ENCODE measurements at regions not wholly inside any gene's neighbourhood (a gene's known extent, or its start where the extent isn't known, plus 50 kb on each side); places are given as distances from the start of the nearest gene placed in this dataset.
"Not testable (repeated sequence)": the region's sequence is repeated elsewhere in the genome, so short reads cannot be mapped to it uniquely, and the experiment has no call there.

DNA sequence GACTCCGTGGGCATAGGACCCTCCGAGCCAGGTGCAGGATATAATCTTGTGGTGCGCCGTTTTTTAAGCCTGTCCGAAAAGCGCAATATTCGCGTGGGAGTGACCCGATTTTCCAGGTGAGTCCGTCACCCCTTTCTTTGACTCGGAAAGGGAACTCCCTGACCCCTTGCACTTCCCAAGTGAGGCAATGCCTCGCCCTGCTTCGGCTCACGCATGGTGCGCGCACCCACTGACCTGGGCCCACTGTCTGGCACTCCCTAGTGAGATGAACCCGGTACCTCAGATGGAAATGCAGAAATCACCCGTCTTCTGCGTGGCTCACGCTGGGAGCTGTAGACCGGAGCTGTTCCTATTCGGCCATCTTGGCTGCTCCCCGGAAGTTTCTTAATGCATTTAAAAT, 99.5 kb upstream of the EOMES start:
- H3K9ac ChIP-seq (ENCODE audit: low read depth, low read length, poor library complexity); H3K27me3 ChIP-seq (ENCODE audit: control insufficient read depth in 3 of 3, insufficient read depth in 3 of 3, low read depth in 1 of 3, low read length in 3 of 3); H2AFZ ChIP-seq (ENCODE audit: low read length); H3K79me1 ChIP-seq (ENCODE audit: low read depth, low read length); H3K4ac ChIP-seq (ENCODE audit: low read length); DNase-seq (ENCODE audit: low spot score); H3K4me3 ChIP-seq (ENCODE audit: low read length in 2 of 2); H3K4me1 ChIP-seq (ENCODE audit: control insufficient read depth in 2 of 2, insufficient read depth in 1 of 2, low read depth in 1 of 2, low read length in 2 of 2); H4K91ac ChIP-seq (ENCODE audit: low read depth, low read length, poor library complexity); H3K14ac ChIP-seq (ENCODE audit: low read length); H2BK15ac ChIP-seq (ENCODE audit: low read length); H2BK12ac ChIP-seq (ENCODE audit: low read length); H3K9me3 ChIP-seq (replicated peaks in 1 of 2; ENCODE audit: control insufficient read depth in 2 of 2, insufficient read depth in 1 of 2, low read depth in 1 of 2, low read length in 2 of 2); H3K23ac ChIP-seq (ENCODE audit: low read depth, low read length, poor library complexity); H2AK5ac ChIP-seq (ENCODE audit: low read depth, low read length); H3K18ac ChIP-seq (ENCODE audit: low read length); H3K27ac ChIP-seq (replicated peaks; ENCODE audit: low read length); H2BK5ac ChIP-seq (ENCODE audit: low read length); H2BK120ac ChIP-seq (ENCODE audit: low read depth, low read length); H3K4me2 ChIP-seq (ENCODE audit: insufficient read depth, low read length, poor library complexity, severe bottlenecking); H4K8ac ChIP-seq (ENCODE audit: low read depth, low read length); H3K36me3 ChIP-seq (replicated peaks in 1 of 2; ENCODE audit: control insufficient read depth in 2 of 2, insufficient read depth in 2 of 2, low read length in 2 of 2): not testable (repeated sequence)
- no CpG with 5 or more reads among the region's 23 CpGs for WGBS, 2 donors (ENCODE audit: extremely low coverage in 2 of 2, insufficient read length in 2 of 2, insufficient replicate concordance in 1 of 2)

DNA sequence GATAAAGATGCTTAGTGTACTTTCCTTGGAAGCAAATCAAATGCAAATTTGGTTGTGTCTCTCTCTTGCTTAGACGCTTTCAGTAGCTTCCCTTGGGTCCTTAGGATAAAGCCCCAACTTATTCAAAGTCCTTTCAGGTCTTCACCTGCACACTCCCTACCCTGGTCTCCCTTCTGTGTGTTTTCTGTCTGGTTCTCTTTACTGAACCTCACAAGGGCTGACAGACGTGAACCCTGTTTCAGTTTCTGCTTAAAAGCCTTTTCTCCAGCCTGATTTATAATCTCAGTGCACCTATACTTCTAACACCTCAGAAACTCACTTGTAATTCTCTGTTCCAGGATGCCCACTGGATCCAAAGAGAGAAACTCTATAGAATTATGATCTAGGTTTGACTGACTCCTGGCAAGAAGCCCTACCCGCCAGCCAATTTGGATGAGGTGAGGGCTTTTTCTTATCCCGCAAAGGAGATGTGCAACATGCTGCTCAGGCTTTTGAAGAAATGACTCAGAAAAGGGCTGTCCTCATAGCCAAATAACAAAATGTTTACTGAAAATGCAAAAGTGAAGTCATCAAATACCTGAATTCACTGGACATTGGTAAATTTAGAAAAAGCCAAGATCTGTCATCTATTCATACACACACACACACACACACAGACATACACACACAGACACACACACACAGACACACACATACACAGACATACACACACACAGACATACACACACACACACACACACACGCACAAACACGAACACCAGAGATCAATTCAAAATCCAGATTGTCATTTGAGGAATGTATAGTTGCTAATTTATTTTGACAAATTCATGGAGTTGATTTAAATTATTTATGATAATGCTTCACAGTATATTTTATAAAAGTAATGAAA, 102.4 kb upstream of the EOMES start:
- Histone ChIP-seq H3K23ac (ENCODE audit: low read depth, low read length, poor library complexity) (no peak overlapping the region), H2BK5ac (ENCODE audit: low read length) (no peak overlapping the region), H3K9me3 (replicated peaks in 1 of 2; ENCODE audit: control insufficient read depth in 2 of 2, insufficient read depth in 1 of 2, low read depth in 1 of 2, low read length in 2 of 2) (no peaks in the 10 kb centered on the region), H3K4ac (ENCODE audit: low read length) (no peak overlapping the region), H3K27ac (replicated peaks; ENCODE audit: low read length) (no peak overlapping the region), H3K4me2 (ENCODE audit: insufficient read depth, low read length, poor library complexity, severe bottlenecking) (no peak overlapping the region), H3K4me3 (ENCODE audit: low read length in 2 of 2) (no peak overlapping the region), H3K79me1 (ENCODE audit: low read depth, low read length) (no peaks in the 10 kb centered on the region), H3K4me1 (ENCODE audit: control insufficient read depth in 2 of 2, insufficient read depth in 1 of 2, low read depth in 1 of 2, low read length in 2 of 2) (no peaks in the 10 kb centered on the region), H2AK5ac (ENCODE audit: low read depth, low read length) (no peak overlapping the region), H3K9ac (ENCODE audit: low read depth, low read length, poor library complexity) (no peak overlapping the region), H3K18ac (ENCODE audit: low read length) (no peak overlapping the region), H4K91ac (ENCODE audit: low read depth, low read length, poor library complexity) (no peak overlapping the region), H2BK15ac (ENCODE audit: low read length) (no peak overlapping the region), H3K36me3 (replicated peaks in 1 of 2; ENCODE audit: control insufficient read depth in 2 of 2, insufficient read depth in 2 of 2, low read length in 2 of 2) (no peaks in the 10 kb centered on the region), H4K8ac (ENCODE audit: low read depth, low read length) (no peak overlapping the region), H2BK12ac (ENCODE audit: low read length) (no peak overlapping the region), H2BK120ac (ENCODE audit: low read depth, low read length) (no peak overlapping the region), H3K27me3 (ENCODE audit: control insufficient read depth in 3 of 3, insufficient read depth in 3 of 3, low read depth in 1 of 3, low read length in 3 of 3) (no peaks in the 10 kb centered on the region), H2AFZ (ENCODE audit: low read length) (no peak overlapping the region), H3K14ac (ENCODE audit: low read length) (no peak overlapping the region)
- no peak for DNase-seq (ENCODE audit: low spot score)
- no CpG with 5 or more reads among the region's 6 CpGs for WGBS, 2 donors (ENCODE audit: extremely low coverage in 2 of 2, insufficient read length in 2 of 2, insufficient replicate concordance in 1 of 2)

DNA sequence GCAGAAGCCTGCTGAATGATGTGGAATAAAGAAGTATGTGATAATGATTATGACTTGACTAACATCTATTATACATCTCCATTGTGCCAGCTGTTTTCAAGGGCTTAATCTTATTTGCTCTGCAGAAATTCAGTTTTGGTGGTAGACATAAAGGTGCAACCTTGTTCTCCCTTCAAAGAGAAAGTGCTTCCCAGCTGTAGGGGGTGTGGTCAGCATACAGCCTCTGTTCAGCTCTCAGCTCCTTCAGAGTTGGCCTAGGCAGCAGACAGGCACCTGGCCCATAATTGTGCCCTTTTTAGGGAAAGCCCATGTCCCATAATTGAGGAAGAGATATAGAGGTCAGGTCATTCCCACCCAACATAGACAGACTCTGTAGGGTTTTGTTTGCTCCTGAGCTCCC, 104.3 kb upstream of the EOMES start:
- no peak overlapping the region for H2BK15ac ChIP-seq (ENCODE audit: low read length)
- H3K18ac ChIP-seq (ENCODE audit: low read length) = no peak overlapping the region
- no peaks in the 10 kb centered on the region for H3K79me1 ChIP-seq (ENCODE audit: low read depth, low read length)
- H2BK5ac ChIP-seq (ENCODE audit: low read length) = no peak overlapping the region
- H2BK12ac ChIP-seq (ENCODE audit: low read length) = no peak overlapping the region
- no peak overlapping the region for H3K4me3 ChIP-seq (ENCODE audit: low read length in 2 of 2)
- no peak overlapping the region for H4K8ac ChIP-seq (ENCODE audit: low read depth, low read length)
- H3K4me1 ChIP-seq (ENCODE audit: control insufficient read depth in 2 of 2, insufficient read depth in 1 of 2, low read depth in 1 of 2, low read length in 2 of 2) = no peaks in the 10 kb centered on the region
- H3K36me3 ChIP-seq (replicated peaks in 1 of 2; ENCODE audit: control insufficient read depth in 2 of 2, insufficient read depth in 2 of 2, low read length in 2 of 2) = no peaks in the 10 kb centered on the region
- H3K14ac ChIP-seq (ENCODE audit: low read length) = no peak overlapping the region
- H3K9me3 ChIP-seq (replicated peaks in 1 of 2; ENCODE audit: control insufficient read depth in 2 of 2, insufficient read depth in 1 of 2, low read depth in 1 of 2, low read length in 2 of 2) = no peaks in the 10 kb centered on the region
- no peak for DNase-seq (ENCODE audit: low spot score)
- no peak overlapping the region for H3K4ac ChIP-seq (ENCODE audit: low read length)
- no peak overlapping the region for H4K91ac ChIP-seq (ENCODE audit: low read depth, low read length, poor library complexity)
- H3K23ac ChIP-seq (ENCODE audit: low read depth, low read length, poor library complexity) = no peak overlapping the region
- H3K27ac ChIP-seq (replicated peaks; ENCODE audit: low read length) = no peak overlapping the region
- H3K9ac ChIP-seq (ENCODE audit: low read depth, low read length, poor library complexity) = no peak overlapping the region
- no peak overlapping the region for H2AFZ ChIP-seq (ENCODE audit: low read length)
- no peak overlapping the region for H2AK5ac ChIP-seq (ENCODE audit: low read depth, low read length)
- H2BK120ac ChIP-seq (ENCODE audit: low read depth, low read length) = no peak overlapping the region
- H3K27me3 ChIP-seq (ENCODE audit: control insufficient read depth in 3 of 3, insufficient read depth in 3 of 3, low read depth in 1 of 3, low read length in 3 of 3) = no peaks in the 10 kb centered on the region
- no peak overlapping the region for H3K4me2 ChIP-seq (ENCODE audit: insufficient read depth, low read length, poor library complexity, severe bottlenecking)

DNA sequence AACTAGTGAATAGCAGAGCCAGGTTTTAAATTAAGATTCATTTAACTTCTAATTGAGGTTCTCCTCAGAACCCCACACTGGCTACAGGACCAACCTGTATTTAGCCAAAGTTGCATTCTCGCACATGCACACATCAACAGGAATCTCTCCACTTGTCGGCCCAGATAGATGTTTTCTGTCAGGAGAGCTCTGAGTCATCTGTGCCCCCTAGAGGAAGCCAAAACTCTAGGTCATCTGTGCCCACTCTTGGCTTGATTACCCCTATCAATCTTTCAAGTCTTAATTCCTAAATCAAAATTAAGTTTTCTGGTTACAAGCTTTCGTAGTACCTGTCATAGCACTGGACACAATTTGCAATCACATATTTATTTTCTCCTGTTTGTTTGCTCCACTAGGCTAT, 104.9 kb upstream of the EOMES start:
- no peak overlapping the region for H4K8ac ChIP-seq (ENCODE audit: low read depth, low read length)
- no peak overlapping the region for H2AK5ac ChIP-seq (ENCODE audit: low read depth, low read length)
- H2BK15ac ChIP-seq (ENCODE audit: low read length) = no peak overlapping the region
- no peak overlapping the region for H4K91ac ChIP-seq (ENCODE audit: low read depth, low read length, poor library complexity)
- no peaks in the 10 kb centered on the region for H3K79me1 ChIP-seq (ENCODE audit: low read depth, low read length)
- H3K4me3 ChIP-seq (ENCODE audit: low read length in 2 of 2) = no peak overlapping the region
- no peaks in the 10 kb centered on the region for H3K27me3 ChIP-seq (ENCODE audit: control insufficient read depth in 3 of 3, insufficient read depth in 3 of 3, low read depth in 1 of 3, low read length in 3 of 3)
- H3K23ac ChIP-seq (ENCODE audit: low read depth, low read length, poor library complexity) = no peak overlapping the region
- H3K14ac ChIP-seq (ENCODE audit: low read length) = no peak overlapping the region
- DNase-seq (ENCODE audit: low spot score) = no peak
- H2BK5ac ChIP-seq (ENCODE audit: low read length) = no peak overlapping the region
- H2AFZ ChIP-seq (ENCODE audit: low read length) = no peak overlapping the region
- no peak overlapping the region for H2BK120ac ChIP-seq (ENCODE audit: low read depth, low read length)
- WGBS, 2 donors (ENCODE audit: extremely low coverage in 2 of 2, insufficient read length in 2 of 2, insufficient replicate concordance in 1 of 2) = no CpG with 5 or more reads among the region's 3 CpGs
- H3K9me3 ChIP-seq (replicated peaks in 1 of 2; ENCODE audit: control insufficient read depth in 2 of 2, insufficient read depth in 1 of 2, low read depth in 1 of 2, low read length in 2 of 2) = no peaks in the 10 kb centered on the region
- no peaks in the 10 kb centered on the region for H3K4me1 ChIP-seq (ENCODE audit: control insufficient read depth in 2 of 2, insufficient read depth in 1 of 2, low read depth in 1 of 2, low read length in 2 of 2)
- no peak overlapping the region for H3K18ac ChIP-seq (ENCODE audit: low read length)
- H3K4ac ChIP-seq (ENCODE audit: low read length) = no peak overlapping the region
- no peaks in the 10 kb centered on the region for H3K36me3 ChIP-seq (replicated peaks in 1 of 2; ENCODE audit: control insufficient read depth in 2 of 2, insufficient read depth in 2 of 2, low read length in 2 of 2)
- no peak overlapping the region for H2BK12ac ChIP-seq (ENCODE audit: low read length)
- H3K27ac ChIP-seq (replicated peaks; ENCODE audit: low read length) = no peak overlapping the region
- no peak overlapping the region for H3K4me2 ChIP-seq (ENCODE audit: insufficient read depth, low read length, poor library complexity, severe bottlenecking)
- no peak overlapping the region for H3K9ac ChIP-seq (ENCODE audit: low read depth, low read length, poor library complexity)
